ENCODE measurements at regions not wholly inside any gene's neighbourhood (a gene's known extent, or its start where the extent isn't known, plus 50 kb on each side); places are given as distances from the start of the nearest gene placed in this dataset.

GRCh38 chr12:83515306-83516026 is 828.8 kb downstream of the TMTC2 start:
- H3K4me1 Mint-ChIP-seq (ENCODE audit: low read depth, unreplicated experiment) = peaks cover 3% of the 10 kb centered on the region
- H3K9ac ChIP-seq (ENCODE audit: low read length) = no peak overlapping the region
- H2AFZ ChIP-seq (ENCODE audit: low read depth, low read length) = no peak overlapping the region
- no peak overlapping the region for H3K27ac ChIP-seq (ENCODE audit: low read depth, low read length)
- H3K9me3 Mint-ChIP-seq (ENCODE audit: unreplicated experiment) = no peaks in the 10 kb centered on the region
- no peak for DNase-seq (ENCODE audit: low read depth)
- H3K4me3 ChIP-seq (ENCODE audit: insufficient read depth, low read depth, low read length) = no peak overlapping the region
- no peaks in the 10 kb centered on the region for H3K9me3 ChIP-seq (ENCODE audit: insufficient read depth, low read depth, low read length)
- no peak overlapping the region for H3K27ac Mint-ChIP-seq (ENCODE audit: unreplicated experiment)
- H3K4me3 Mint-ChIP-seq (ENCODE audit: unreplicated experiment) = no peak overlapping the region
- H3K4me2 ChIP-seq (ENCODE audit: low read length) = no peak overlapping the region
- no peaks in the 10 kb centered on the region for H3K79me2 ChIP-seq (ENCODE audit: insufficient read depth, low read length)
- H3K27me3 ChIP-seq (ENCODE audit: insufficient read depth, low read length) = no peaks in the 10 kb centered on the region
- H4K20me1 ChIP-seq (ENCODE audit: insufficient read depth, low read length) = no peaks in the 10 kb centered on the region
- no peaks in the 10 kb centered on the region for H3K4me1 ChIP-seq (ENCODE audit: insufficient read depth, low read length)
- no peaks in the 10 kb centered on the region for H3K27me3 Mint-ChIP-seq (ENCODE audit: low read depth, unreplicated experiment)
- H3K36me3 ChIP-seq (ENCODE audit: insufficient read depth, low read length) = no peaks in the 10 kb centered on the region
- TF ChIP-seq, protein P1, sequence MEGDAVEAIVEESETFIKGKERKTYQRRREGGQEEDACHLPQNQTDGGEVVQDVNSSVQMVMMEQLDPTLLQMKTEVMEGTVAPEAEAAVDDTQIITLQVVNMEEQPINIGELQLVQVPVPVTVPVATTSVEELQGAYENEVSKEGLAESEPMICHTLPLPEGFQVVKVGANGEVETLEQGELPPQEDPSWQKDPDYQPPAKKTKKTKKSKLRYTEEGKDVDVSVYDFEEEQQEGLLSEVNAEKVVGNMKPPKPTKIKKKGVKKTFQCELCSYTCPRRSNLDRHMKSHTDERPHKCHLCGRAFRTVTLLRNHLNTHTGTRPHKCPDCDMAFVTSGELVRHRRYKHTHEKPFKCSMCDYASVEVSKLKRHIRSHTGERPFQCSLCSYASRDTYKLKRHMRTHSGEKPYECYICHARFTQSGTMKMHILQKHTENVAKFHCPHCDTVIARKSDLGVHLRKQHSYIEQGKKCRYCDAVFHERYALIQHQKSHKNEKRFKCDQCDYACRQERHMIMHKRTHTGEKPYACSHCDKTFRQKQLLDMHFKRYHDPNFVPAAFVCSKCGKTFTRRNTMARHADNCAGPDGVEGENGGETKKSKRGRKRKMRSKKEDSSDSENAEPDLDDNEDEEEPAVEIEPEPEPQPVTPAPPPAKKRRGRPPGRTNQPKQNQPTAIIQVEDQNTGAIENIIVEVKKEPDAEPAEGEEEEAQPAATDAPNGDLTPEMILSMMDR (IDR thresholded peaks at IDR 0.05; ENCODE audit: insufficient read depth, low read depth, low read length) = no peak
- TF ChIP-seq EZH2 (IDR thresholded peaks at IDR 0.05; ENCODE audit: insufficient read depth, low read length) = no peak
- H3K36me3 Mint-ChIP-seq (ENCODE audit: low read depth, unreplicated experiment) = no peaks in the 10 kb centered on the region
- FAIRE-seq = no peak

GRCh38 chr12:83514372-83514771 is 827.7 kb downstream of the TMTC2 start:
- Histone ChIP-seq H3K27me3 (ENCODE audit: insufficient read depth, low read length) (no peaks in the 10 kb centered on the region), H3K9me3 (ENCODE audit: insufficient read depth, low read depth, low read length) (no peaks in the 10 kb centered on the region), H3K27ac (ENCODE audit: low read depth, low read length) (no peak overlapping the region), H3K36me3 (ENCODE audit: insufficient read depth, low read length) (no peaks in the 10 kb centered on the region), H4K20me1 (ENCODE audit: insufficient read depth, low read length) (no peaks in the 10 kb centered on the region), H2AFZ (ENCODE audit: low read depth, low read length) (no peak overlapping the region), H3K4me3 (ENCODE audit: insufficient read depth, low read depth, low read length) (no peak overlapping the region), H3K79me2 (ENCODE audit: insufficient read depth, low read length) (no peaks in the 10 kb centered on the region), H3K9ac (ENCODE audit: low read length) (no peak overlapping the region), H3K4me1 (ENCODE audit: insufficient read depth, low read length) (no peaks in the 10 kb centered on the region), H3K4me2 (ENCODE audit: low read length) (no peak overlapping the region)
- Mint-ChIP-seq H3K27ac (ENCODE audit: unreplicated experiment) (no peak overlapping the region), H3K4me3 (ENCODE audit: unreplicated experiment) (no peak overlapping the region), H3K27me3 (ENCODE audit: low read depth, unreplicated experiment) (no peaks in the 10 kb centered on the region), H3K4me1 (ENCODE audit: low read depth, unreplicated experiment) (peaks cover 3% of the 10 kb centered on the region), H3K36me3 (ENCODE audit: low read depth, unreplicated experiment) (no peaks in the 10 kb centered on the region), H3K9me3 (ENCODE audit: unreplicated experiment) (no peaks in the 10 kb centered on the region)
- FAIRE-seq (no peak), DNase-seq (ENCODE audit: low read depth) (no peak)
- TF ChIP-seq, protein P1 (IDR thresholded peaks at IDR 0.05; ENCODE audit: insufficient read depth, low read depth, low read length) = no peak
- TF ChIP-seq EZH2 (IDR thresholded peaks at IDR 0.05; ENCODE audit: insufficient read depth, low read length) = no peak

- no peak overlapping the region for H2AFZ ChIP-seq (ENCODE audit: low read depth, low read length)
- Mint-ChIP-seq H3K27ac (ENCODE audit: unreplicated experiment) (no peak overlapping the region), H3K9me3 (ENCODE audit: unreplicated experiment) (no peaks in the 10 kb centered on the region), H3K36me3 (ENCODE audit: low read depth, unreplicated experiment) (no peaks in the 10 kb centered on the region), H3K4me1 (ENCODE audit: low read depth, unreplicated experiment) (no peaks in the 10 kb centered on the region), H3K4me3 (ENCODE audit: unreplicated experiment) (no peak overlapping the region), H3K27me3 (ENCODE audit: low read depth, unreplicated experiment) (no peaks in the 10 kb centered on the region)
- H3K27me3 ChIP-seq (ENCODE audit: insufficient read depth, low read length) = no peaks in the 10 kb centered on the region
- no peak overlapping the region for H3K4me2 ChIP-seq (ENCODE audit: low read length)
- H3K79me2 ChIP-seq (ENCODE audit: insufficient read depth, low read length) = no peaks in the 10 kb centered on the region
- no peak overlapping the region for H3K27ac ChIP-seq (ENCODE audit: low read depth, low read length)
- TF ChIP-seq, protein P1 (IDR thresholded peaks at IDR 0.05; ENCODE audit: insufficient read depth, low read depth, low read length) = no peak
- TF ChIP-seq EZH2 (IDR thresholded peaks at IDR 0.05; ENCODE audit: insufficient read depth, low read length) = no peak
- DNase-seq (ENCODE audit: low read depth) (no peak), FAIRE-seq (no peak)
- H3K4me1 ChIP-seq (ENCODE audit: insufficient read depth, low read length) = no peaks in the 10 kb centered on the region
- no peak overlapping the region for H3K9ac ChIP-seq (ENCODE audit: low read length)
- H3K9me3 ChIP-seq (ENCODE audit: insufficient read depth, low read depth, low read length) = no peaks in the 10 kb centered on the region
- no peaks in the 10 kb centered on the region for H4K20me1 ChIP-seq (ENCODE audit: insufficient read depth, low read length)
- no peak overlapping the region for H3K4me3 ChIP-seq (ENCODE audit: insufficient read depth, low read depth, low read length)
- H3K36me3 ChIP-seq (ENCODE audit: insufficient read depth, low read length) = no peaks in the 10 kb centered on the region
Observed at GRCh38 chr12:83506841-83507240, 820.1 kb downstream of the TMTC2 start.

Data from astrocyte (in vitro differentiated cells and primary cell).